SJSA1 (cell line): ENCODE measurements at regions not wholly inside any gene's neighbourhood (a gene's known extent, or its start where the extent isn't known, plus 50 kb on each side); places are given as distances from the start of the nearest gene placed in this dataset.
A peak's percentile ranks its signal among the peaks of the same experiment; 100 is the strongest.
"Not testable (repeated sequence)": the region's sequence is repeated elsewhere in the genome, so short reads cannot be mapped to it uniquely, and the experiment has no call there.

Experiments used
- DNase-seq, 2 experiments: peaks; one replicate each; pipeline ENCODE4 v3.0.0-alpha.2; 2015 to 2020; ENCODE audit warnings: low spot score in 2 of 2, low read depth in 1 of 2
- H3K27ac ChIP-seq: fragments of 250-450 bp; sonication (Bioruptor Pico); 2 replicates; pipeline ENCODE4 v1.5.1; 2020; ENCODE audit warnings: mild to moderate bottlenecking, moderate library complexity
- H3K27me3 ChIP-seq: fragments of 250-450 bp; sonication (Bioruptor Pico); replicated peaks from 2 replicates; pipeline ENCODE4 v1.5.1; 2020; ENCODE audit warnings: mild to moderate bottlenecking, moderate library complexity
- H3K36me3 ChIP-seq: fragments of 250-450 bp; sonication (Bioruptor Pico); 2 replicates; pipeline ENCODE4 v1.5.1; 2020; ENCODE audit warnings: mild to moderate bottlenecking
- H3K4me1 ChIP-seq: fragments of 250-450 bp; sonication (Bioruptor Pico); replicated peaks from 2 replicates; pipeline ENCODE4 v1.6.1; 2021; ENCODE audit warnings: mild to moderate bottlenecking
- H3K4me3 ChIP-seq: fragments of 250-450 bp; sonication (Bioruptor Pico); 2 replicates; pipeline ENCODE4 v1.5.1; 2020; ENCODE audit warnings: mild to moderate bottlenecking
- H3K9me3 ChIP-seq: fragments of 250-450 bp; sonication (Bioruptor Pico); replicated peaks from 2 replicates; pipeline ENCODE4 v1.5.1; 2020; ENCODE audit warnings: mild to moderate bottlenecking

GRCh38 chr12:115295886-115296285 is 611.9 kb upstream of the TBX3 start:
- DNase-seq: no peak
- Histone ChIP-seq H3K27me3 (no peaks in the 10 kb centered on the region), H3K4me3 (no peak overlapping the region), H3K9me3 (no peaks in the 10 kb centered on the region), H3K4me1 (peaks cover 3% of the 10 kb centered on the region; the same call in 1 of the 2 replicates), H3K36me3 (no peaks in the 10 kb centered on the region), H3K27ac (no peak overlapping the region)

- Histone ChIP-seq H3K9me3 (no peaks in the 10 kb centered on the region), H3K36me3 (no peaks in the 10 kb centered on the region), H3K4me1 (peaks cover 3% of the 10 kb centered on the region; the same call in 1 of the 2 replicates), H3K4me3 (no peak overlapping the region), H3K27ac (no peak overlapping the region), H3K27me3 (no peaks in the 10 kb centered on the region)
- DNase-seq: peak in 1 of 2 experiments; percentile 2
Observed at GRCh38 chr12:115294453-115295133, 610.6 kb upstream of the TBX3 start.

GRCh38 chr12:115285429-115285828 is 601.5 kb upstream of the TBX3 start:
- H3K27ac ChIP-seq, H3K27me3 ChIP-seq, H3K4me3 ChIP-seq, H3K9me3 ChIP-seq, H3K36me3 ChIP-seq, H3K4me1 ChIP-seq, DNase-seq: not testable (repeated sequence)

- Histone ChIP-seq H3K27me3 (no peaks in the 10 kb centered on the region), H3K27ac (no peak overlapping the region), H3K36me3 (no peaks in the 10 kb centered on the region), H3K4me3 (no peak overlapping the region), H3K9me3 (no peaks in the 10 kb centered on the region), H3K4me1 (no peaks in the 10 kb centered on the region)
- DNase-seq: no peak
Observed at GRCh38 chr12:115273456-115273855, 589.5 kb upstream of the TBX3 start.

- H3K27me3 ChIP-seq: no peaks in the 10 kb centered on the region
- DNase-seq: no peak
- no peaks in the 10 kb centered on the region for H3K9me3 ChIP-seq
- no peak overlapping the region for H3K4me3 ChIP-seq
- no peaks in the 10 kb centered on the region for H3K36me3 ChIP-seq
- no peak overlapping the region for H3K27ac ChIP-seq
- H3K4me1 ChIP-seq: no peaks in the 10 kb centered on the region
Observed at GRCh38 chr12:115268451-115268850, 584.5 kb upstream of the TBX3 start.

- Histone ChIP-seq H3K36me3 (no peaks in the 10 kb centered on the region), H3K4me3 (no peak overlapping the region), H3K27me3 (no peaks in the 10 kb centered on the region), H3K9me3 (no peaks in the 10 kb centered on the region), H3K27ac (no peak overlapping the region), H3K4me1 (no peaks in the 10 kb centered on the region)
- DNase-seq: no peak
Observed at GRCh38 chr12:115267891-115268290, 583.9 kb upstream of the TBX3 start.

- Histone ChIP-seq H3K9me3 (no peaks in the 10 kb centered on the region), H3K27me3 (no peaks in the 10 kb centered on the region), H3K36me3 (no peaks in the 10 kb centered on the region), H3K4me1 (no peaks in the 10 kb centered on the region), H3K27ac (no peak overlapping the region), H3K4me3 (no peak overlapping the region)
- no peak for DNase-seq
Observed at GRCh38 chr12:115267464-115267863, 583.5 kb upstream of the TBX3 start.

- Histone ChIP-seq H3K4me1 (peaks cover 12% of the 10 kb centered on the region; the same call in 1 of the 2 replicates), H3K9me3 (no peaks in the 10 kb centered on the region), H3K27ac (no peak overlapping the region), H3K36me3 (no peaks in the 10 kb centered on the region), H3K4me3 (no peak overlapping the region), H3K27me3 (no peaks in the 10 kb centered on the region)
- DNase-seq: no peak
Observed at GRCh38 chr12:115264605-115265004, 580.6 kb upstream of the TBX3 start.

GRCh38 chr12:115261691-115262398 is 577.9 kb upstream of the TBX3 start:
- peak in 1 of 2 experiments; percentile 14 for DNase-seq

GRCh38 chr12:115260762-115261675 is 577.0 kb upstream of the TBX3 start:
- H3K4me3 ChIP-seq: no peak overlapping the region
- no peaks in the 10 kb centered on the region for H3K27me3 ChIP-seq
- no peak for DNase-seq
- H3K36me3 ChIP-seq: no peaks in the 10 kb centered on the region
- H3K27ac ChIP-seq: no peak overlapping the region
- peaks cover 12% of the 10 kb centered on the region; the same call in 1 of the 2 replicates for H3K4me1 ChIP-seq
- no peaks in the 10 kb centered on the region for H3K9me3 ChIP-seq

More at GRCh38 chr12:115261691-115262398, 577.9 kb upstream of the TBX3 start:
- H3K27me3 ChIP-seq: no peaks in the 10 kb centered on the region
- no peak overlapping the region for H3K27ac ChIP-seq
- no peak overlapping the region for H3K4me3 ChIP-seq
- H3K36me3 ChIP-seq: no peaks in the 10 kb centered on the region
- H3K9me3 ChIP-seq: no peaks in the 10 kb centered on the region
- peaks cover 12% of the 10 kb centered on the region; the same call in 1 of the 2 replicates for H3K4me1 ChIP-seq

- Histone ChIP-seq H3K9me3 (no peaks in the 10 kb centered on the region), H3K27ac (no peak overlapping the region), H3K27me3 (no peaks in the 10 kb centered on the region), H3K4me1 (peaks cover 12% of the 10 kb centered on the region; the same call in 1 of the 2 replicates), H3K36me3 (no peaks in the 10 kb centered on the region), H3K4me3 (no peak overlapping the region)
- DNase-seq: no peak
Observed at GRCh38 chr12:115259968-115260747, 576.2 kb upstream of the TBX3 start.

- no peaks in the 10 kb centered on the region for H3K27me3 ChIP-seq
- no peaks in the 10 kb centered on the region for H3K36me3 ChIP-seq
- no peak overlapping the region for H3K27ac ChIP-seq
- DNase-seq: no peak
- no peak overlapping the region for H3K4me3 ChIP-seq
- no peaks in the 10 kb centered on the region for H3K9me3 ChIP-seq
- H3K4me1 ChIP-seq: peaks cover 12% of the 10 kb centered on the region; the same call in 1 of the 2 replicates
Observed at GRCh38 chr12:115257791-115258190, 573.8 kb upstream of the TBX3 start.

- no peak overlapping the region for H3K4me3 ChIP-seq
- no peaks in the 10 kb centered on the region for H3K27me3 ChIP-seq
- H3K9me3 ChIP-seq: no peaks in the 10 kb centered on the region
- H3K27ac ChIP-seq: no peak overlapping the region
- DNase-seq: no peak
- H3K36me3 ChIP-seq: no peaks in the 10 kb centered on the region
- H3K4me1 ChIP-seq: no peaks in the 10 kb centered on the region
Observed at GRCh38 chr12:115255962-115256361, 572.0 kb upstream of the TBX3 start.
